Trophoblast cell (in vitro differentiated cells and primary cell): ENCODE measurements at regions not wholly inside any gene's neighbourhood (a gene's known extent, or its start where the extent isn't known, plus 50 kb on each side); places are given as distances from the start of the nearest gene placed in this dataset.

Experiments used
- DNase-seq, 2 donors: peaks; one replicate each; pipeline ENCODE4 v3.0.0-alpha.2; 2016
- H2AFZ ChIP-seq: 2 replicates; pipeline ENCODE4 v1.6.1; 2013; ENCODE audit warnings: low read length, moderate library complexity, mild to moderate bottlenecking; ENCODE audit not compliant: insufficient read depth, poor library complexity
- H2AK5ac ChIP-seq: 2 replicates; pipeline ENCODE4 v1.6.1; 2013; ENCODE audit warnings: mild to moderate bottlenecking, low read length
- H2BK120ac ChIP-seq: 2 replicates; pipeline ENCODE4 v1.6.1; 2013; ENCODE audit warnings: low read length, mild to moderate bottlenecking, moderate library complexity; ENCODE audit not compliant: insufficient read depth, poor library complexity
- H2BK12ac ChIP-seq: 2 replicates; pipeline ENCODE4 v1.6.1; 2013; ENCODE audit warnings: mild to moderate bottlenecking, low read length, moderate library complexity
- H2BK5ac ChIP-seq: 2 replicates; pipeline ENCODE4 v1.6.1; 2013; ENCODE audit warnings: low read length, low read depth, moderate library complexity, mild to moderate bottlenecking; ENCODE audit not compliant: poor library complexity
- H3K14ac ChIP-seq: 2 replicates; pipeline ENCODE4 v1.6.1; 2013; ENCODE audit warnings: mild to moderate bottlenecking, low read length
- H3K18ac ChIP-seq: 2 replicates; pipeline ENCODE4 v1.6.1; 2013; ENCODE audit warnings: mild to moderate bottlenecking, low read length
- H3K23ac ChIP-seq: 2 replicates; pipeline ENCODE4 v1.6.1; 2013; ENCODE audit warnings: low read length
- H3K27ac ChIP-seq: 2 replicates; pipeline ENCODE4 v1.5.1; 2013; ENCODE audit warnings: low read depth, mild to moderate bottlenecking, inconsistent platforms, low read length, moderate library complexity
- H3K27me3 ChIP-seq: 2 replicates; pipeline ENCODE4 v1.6.1; 2013; ENCODE audit warnings: inconsistent platforms, mild to moderate bottlenecking, low read length, moderate library complexity; ENCODE audit not compliant: insufficient read depth
- H3K36me3 ChIP-seq, 2 experiments: 1 replicate in 1 of 2; 2 replicates in 1 of 2; pipeline ENCODE4 v1.6.1; 2013; ENCODE audit warnings: low read length in 2 of 2, mild to moderate bottlenecking in 2 of 2, moderate library complexity in 1 of 2; ENCODE audit not compliant: insufficient read depth in 2 of 2, control insufficient read depth in 1 of 2
- H3K4ac ChIP-seq: 2 replicates; pipeline ENCODE4 v1.6.1; 2013; ENCODE audit warnings: low read depth, mild to moderate bottlenecking, low read length, moderate library complexity
- H3K4me1 ChIP-seq, 2 experiments: 1 replicate in 1 of 2; 2 replicates in 1 of 2; pipeline ENCODE4 v1.6.1; 2013; ENCODE audit warnings: low read length in 2 of 2, mild to moderate bottlenecking in 2 of 2, moderate library complexity in 1 of 2; ENCODE audit not compliant: insufficient read depth in 2 of 2, control insufficient read depth in 1 of 2
- H3K4me2 ChIP-seq: 2 replicates; pipeline ENCODE4 v1.6.1; 2013; ENCODE audit warnings: inconsistent platforms, mild to moderate bottlenecking, low read length, moderate library complexity
- H3K4me3 ChIP-seq: 2 replicates; pipeline ENCODE4 v1.5.1; 2013; ENCODE audit warnings: mild to moderate bottlenecking, low read depth, low read length, inconsistent platforms
- H3K79me1 ChIP-seq: one replicate; pipeline ENCODE4 v1.6.1; 2013; ENCODE audit warnings: low read length
- H3K79me2 ChIP-seq: 2 replicates; pipeline ENCODE4 v1.6.1; 2013; ENCODE audit warnings: low read length, mild to moderate bottlenecking; ENCODE audit not compliant: control insufficient read depth, insufficient read depth, poor library complexity
- H3K9ac ChIP-seq: 2 replicates; pipeline ENCODE4 v1.6.1; 2013; ENCODE audit warnings: mild to moderate bottlenecking, low read length
- H3K9me3 ChIP-seq: 2 replicates; pipeline ENCODE4 v1.6.1; 2013; ENCODE audit warnings: low read depth, mild to moderate bottlenecking, control low read depth, inconsistent platforms, low read length; ENCODE audit not compliant: insufficient read depth
- H4K12ac ChIP-seq: 2 replicates; pipeline ENCODE4 v1.6.1; 2013; ENCODE audit warnings: low read depth, mild to moderate bottlenecking, low read length, moderate library complexity
- H4K8ac ChIP-seq: 2 replicates; pipeline ENCODE4 v1.6.1; 2013; ENCODE audit warnings: low read depth, mild to moderate bottlenecking, low read length, moderate library complexity
- H4K91ac ChIP-seq: one replicate; pipeline ENCODE4 v1.6.1; 2013; ENCODE audit warnings: low read depth, mild to moderate bottlenecking, low read length, moderate library complexity
- WGBS: extraction: QIAGEN DNeasy Blood & Tissue Kit; methylation state at CpG from one replicate; pipeline ENCODE4 v1.1.7; 2013; ENCODE audit warnings: missing lambda C conversion rate; ENCODE audit not compliant: insufficient read length, insufficient coverage; ENCODE audit errors: extremely low coverage; 5-methylcytosine and 5-hydroxymethylcytosine counted together

GRCh38 chr5:89690331-89690730 is 719.2 kb downstream of the CETN3 start:
- no peak overlapping the region for H2AFZ ChIP-seq
- H3K4ac ChIP-seq, result no peak overlapping the region
- no peaks in the 10 kb centered on the region for H3K9me3 ChIP-seq
- H2BK5ac ChIP-seq, result no peak overlapping the region
- no peak overlapping the region for H4K91ac ChIP-seq
- H2BK12ac ChIP-seq, result no peak overlapping the region
- H3K36me3 ChIP-seq, result no peaks in the 10 kb centered on the region
- WGBS, result no CpG with 5 or more reads among the region's 1 CpG
- no peak overlapping the region for H3K4me2 ChIP-seq
- H3K79me1 ChIP-seq, result no peaks in the 10 kb centered on the region
- no peak overlapping the region for H3K18ac ChIP-seq
- H3K27me3 ChIP-seq, result no peaks in the 10 kb centered on the region
- H3K23ac ChIP-seq, result no peak overlapping the region
- H2BK120ac ChIP-seq, result no peak overlapping the region
- no peak overlapping the region for H3K9ac ChIP-seq
- H2AK5ac ChIP-seq, result no peak overlapping the region
- no peak for DNase-seq
- no peak overlapping the region for H3K14ac ChIP-seq
- H3K4me3 ChIP-seq, result no peak overlapping the region
- H3K79me2 ChIP-seq, result no peaks in the 10 kb centered on the region
- no peak overlapping the region for H3K27ac ChIP-seq
- no peak overlapping the region for H4K12ac ChIP-seq
- no peaks in the 10 kb centered on the region for H3K4me1 ChIP-seq
- no peak overlapping the region for H4K8ac ChIP-seq

GRCh38 chr5:89686081-89686765 is 723.3 kb downstream of the CETN3 start:
- H3K9ac ChIP-seq, result no peak overlapping the region
- no peaks in the 10 kb centered on the region for H3K36me3 ChIP-seq
- H3K4me3 ChIP-seq, result no peak overlapping the region
- no peak for DNase-seq
- no peak overlapping the region for H3K14ac ChIP-seq
- no peaks in the 10 kb centered on the region for H3K79me2 ChIP-seq
- H4K12ac ChIP-seq, result no peak overlapping the region
- no peak overlapping the region for H3K23ac ChIP-seq
- no peak overlapping the region for H2AK5ac ChIP-seq
- H2BK12ac ChIP-seq, result no peak overlapping the region
- no peak overlapping the region for H2BK5ac ChIP-seq
- no peaks in the 10 kb centered on the region for H3K9me3 ChIP-seq
- H3K4me2 ChIP-seq, result no peak overlapping the region
- WGBS, result no CpG with 5 or more reads among the region's 4 CpGs
- H4K91ac ChIP-seq, result no peak overlapping the region
- no peak overlapping the region for H3K18ac ChIP-seq
- no peak overlapping the region for H2AFZ ChIP-seq
- no peak overlapping the region for H3K4ac ChIP-seq
- H3K27ac ChIP-seq, result no peak overlapping the region
- no peak overlapping the region for H4K8ac ChIP-seq
- H3K79me1 ChIP-seq, result no peaks in the 10 kb centered on the region
- no peaks in the 10 kb centered on the region for H3K4me1 ChIP-seq
- H3K27me3 ChIP-seq, result no peaks in the 10 kb centered on the region
- H2BK120ac ChIP-seq, result no peak overlapping the region

- Histone ChIP-seq H3K23ac (no peak overlapping the region), H3K79me2 (no peaks in the 10 kb centered on the region), H4K12ac (no peak overlapping the region), H2BK12ac (no peak overlapping the region), H2AK5ac (no peak overlapping the region), H2AFZ (no peak overlapping the region), H2BK120ac (no peak overlapping the region), H3K18ac (no peak overlapping the region), H3K9me3 (no peaks in the 10 kb centered on the region), H3K36me3 (no peaks in the 10 kb centered on the region), H3K27me3 (no peaks in the 10 kb centered on the region), H3K4me3 (no peak overlapping the region), H4K91ac (no peak overlapping the region), H3K27ac (no peak overlapping the region), H4K8ac (no peak overlapping the region), H3K14ac (no peak overlapping the region), H3K4ac (no peak overlapping the region), H3K4me1 (no peaks in the 10 kb centered on the region), H3K9ac (no peak overlapping the region), H3K4me2 (no peak overlapping the region), H2BK5ac (no peak overlapping the region), H3K79me1 (no peaks in the 10 kb centered on the region)
- no CpG with 5 or more reads among the region's 2 CpGs for WGBS
- DNase-seq, result no peak
Observed at GRCh38 chr5:89676634-89677033, 732.9 kb downstream of the CETN3 start.

DNA sequence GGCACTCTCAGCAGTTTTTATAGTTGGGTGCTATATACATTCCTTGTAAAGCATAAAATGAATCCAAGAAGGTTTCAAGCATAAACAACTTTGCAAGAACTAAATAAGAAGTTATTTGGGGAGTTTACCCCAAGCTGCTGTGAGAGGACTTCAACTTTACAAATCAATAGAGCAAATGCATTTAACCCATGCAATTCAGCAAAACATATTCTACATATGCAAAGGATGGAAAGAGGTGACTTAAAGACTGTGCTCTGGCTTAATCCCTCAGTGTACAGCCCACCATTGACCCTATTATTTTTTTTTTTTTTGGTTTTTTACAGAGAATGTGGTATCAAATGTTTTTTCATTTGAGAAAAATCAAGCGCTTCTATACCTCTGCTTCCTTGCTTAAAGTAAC is 736.5 kb downstream of the CETN3 start:
- Histone ChIP-seq H2BK12ac (no peak overlapping the region), H3K4me1 (no peaks in the 10 kb centered on the region), H2AFZ (no peak overlapping the region), H3K27me3 (no peaks in the 10 kb centered on the region), H2BK120ac (no peak overlapping the region), H4K8ac (no peak overlapping the region), H3K23ac (no peak overlapping the region), H3K18ac (no peak overlapping the region), H3K9me3 (no peaks in the 10 kb centered on the region), H3K36me3 (no peaks in the 10 kb centered on the region), H3K79me2 (no peaks in the 10 kb centered on the region), H3K14ac (no peak overlapping the region), H3K27ac (no peak overlapping the region), H2BK5ac (no peak overlapping the region), H2AK5ac (no peak overlapping the region), H3K4ac (no peak overlapping the region), H4K91ac (no peak overlapping the region), H4K12ac (no peak overlapping the region), H3K4me3 (no peak overlapping the region), H3K79me1 (no peaks in the 10 kb centered on the region), H3K9ac (no peak overlapping the region), H3K4me2 (no peak overlapping the region)
- no CpG with 5 or more reads among the region's 1 CpG for WGBS
- DNase-seq, result no peak
